ENCODE measurements at regions not wholly inside any gene's neighbourhood (a gene's known extent, or its start where the extent isn't known, plus 50 kb on each side); places are given as distances from the start of the nearest gene placed in this dataset.

- H3K4me1 ChIP-seq, result peaks cover 11% of the 10 kb centered on the region
- WGBS, result 69% methylated on average over 4 of the region's 4 CpGs
- H3K27ac ChIP-seq, result no peak overlapping the region
- DNase-seq (ENCODE audit: low spot score in 2 of 2), result no peak
- H3K36me3 ChIP-seq, result no peaks in the 10 kb centered on the region
- H3K4me3 ChIP-seq, result no peak overlapping the region
- H3K27me3 ChIP-seq, result no peaks in the 10 kb centered on the region
- TF ChIP-seq POLR2AphosphoS5 (IDR thresholded peaks at IDR 0.05) (no peak), EP300 (IDR thresholded peaks at IDR 0.05) (no peak), POLR2A (IDR thresholded peaks at IDR 0.05) (no peak)
- TF ChIP-seq, protein P1, sequence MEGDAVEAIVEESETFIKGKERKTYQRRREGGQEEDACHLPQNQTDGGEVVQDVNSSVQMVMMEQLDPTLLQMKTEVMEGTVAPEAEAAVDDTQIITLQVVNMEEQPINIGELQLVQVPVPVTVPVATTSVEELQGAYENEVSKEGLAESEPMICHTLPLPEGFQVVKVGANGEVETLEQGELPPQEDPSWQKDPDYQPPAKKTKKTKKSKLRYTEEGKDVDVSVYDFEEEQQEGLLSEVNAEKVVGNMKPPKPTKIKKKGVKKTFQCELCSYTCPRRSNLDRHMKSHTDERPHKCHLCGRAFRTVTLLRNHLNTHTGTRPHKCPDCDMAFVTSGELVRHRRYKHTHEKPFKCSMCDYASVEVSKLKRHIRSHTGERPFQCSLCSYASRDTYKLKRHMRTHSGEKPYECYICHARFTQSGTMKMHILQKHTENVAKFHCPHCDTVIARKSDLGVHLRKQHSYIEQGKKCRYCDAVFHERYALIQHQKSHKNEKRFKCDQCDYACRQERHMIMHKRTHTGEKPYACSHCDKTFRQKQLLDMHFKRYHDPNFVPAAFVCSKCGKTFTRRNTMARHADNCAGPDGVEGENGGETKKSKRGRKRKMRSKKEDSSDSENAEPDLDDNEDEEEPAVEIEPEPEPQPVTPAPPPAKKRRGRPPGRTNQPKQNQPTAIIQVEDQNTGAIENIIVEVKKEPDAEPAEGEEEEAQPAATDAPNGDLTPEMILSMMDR (IDR thresholded peaks at IDR 0.05), result no peak
- H3K9me3 ChIP-seq, result no peaks in the 10 kb centered on the region
Observed at GRCh38 chr2:65922030-65922429, 489.6 kb upstream of the SPRED2 start.

- Histone ChIP-seq H3K36me3 (no peaks in the 10 kb centered on the region), H3K27ac (no peak overlapping the region), H3K9me3 (no peaks in the 10 kb centered on the region), H3K4me1 (peaks cover 11% of the 10 kb centered on the region), H3K4me3 (no peak overlapping the region), H3K27me3 (no peaks in the 10 kb centered on the region)
- TF ChIP-seq POLR2AphosphoS5 (IDR thresholded peaks at IDR 0.05), result no peak
- DNase-seq (ENCODE audit: low spot score in 2 of 2), result no peak
Observed at GRCh38 chr2:65921116-65921515, 488.7 kb upstream of the SPRED2 start.

DNA sequence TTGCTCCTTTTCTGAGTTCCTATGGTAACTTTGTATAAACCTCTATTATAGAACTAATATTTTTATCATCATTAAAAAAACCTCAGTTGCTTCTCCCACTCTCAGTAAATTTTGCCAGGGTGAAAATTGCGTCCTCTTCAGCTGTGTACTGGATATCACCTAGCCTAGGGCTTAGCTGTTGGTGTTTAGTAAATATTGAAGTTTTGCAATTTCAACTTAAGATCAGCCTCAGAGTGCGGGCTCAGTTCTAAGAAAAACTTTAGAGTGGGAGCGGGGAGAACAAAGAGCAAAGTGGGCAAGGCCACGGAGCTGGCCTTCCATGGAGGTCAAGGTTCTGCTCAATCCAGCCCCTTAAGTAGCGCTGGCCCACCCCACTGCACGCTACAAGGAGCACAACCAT is 488.3 kb upstream of the SPRED2 start:
- WGBS, result 92% methylated on average over 6 of the region's 6 CpGs
- Histone ChIP-seq H3K4me1 (peaks cover 11% of the 10 kb centered on the region), H3K27me3 (no peaks in the 10 kb centered on the region), H3K27ac (no peak overlapping the region), H3K9me3 (no peaks in the 10 kb centered on the region), H3K4me3 (no peak overlapping the region), H3K36me3 (no peaks in the 10 kb centered on the region)
- no peak for DNase-seq (ENCODE audit: low spot score in 2 of 2)
- TF ChIP-seq EP300 (IDR thresholded peaks at IDR 0.05), result no peak
- TF ChIP-seq, protein P1 (IDR thresholded peaks at IDR 0.05), result no peak
- TF ChIP-seq POLR2AphosphoS5 (IDR thresholded peaks at IDR 0.05), result no peak
- TF ChIP-seq POLR2A (IDR thresholded peaks at IDR 0.05), result no peak

DNA sequence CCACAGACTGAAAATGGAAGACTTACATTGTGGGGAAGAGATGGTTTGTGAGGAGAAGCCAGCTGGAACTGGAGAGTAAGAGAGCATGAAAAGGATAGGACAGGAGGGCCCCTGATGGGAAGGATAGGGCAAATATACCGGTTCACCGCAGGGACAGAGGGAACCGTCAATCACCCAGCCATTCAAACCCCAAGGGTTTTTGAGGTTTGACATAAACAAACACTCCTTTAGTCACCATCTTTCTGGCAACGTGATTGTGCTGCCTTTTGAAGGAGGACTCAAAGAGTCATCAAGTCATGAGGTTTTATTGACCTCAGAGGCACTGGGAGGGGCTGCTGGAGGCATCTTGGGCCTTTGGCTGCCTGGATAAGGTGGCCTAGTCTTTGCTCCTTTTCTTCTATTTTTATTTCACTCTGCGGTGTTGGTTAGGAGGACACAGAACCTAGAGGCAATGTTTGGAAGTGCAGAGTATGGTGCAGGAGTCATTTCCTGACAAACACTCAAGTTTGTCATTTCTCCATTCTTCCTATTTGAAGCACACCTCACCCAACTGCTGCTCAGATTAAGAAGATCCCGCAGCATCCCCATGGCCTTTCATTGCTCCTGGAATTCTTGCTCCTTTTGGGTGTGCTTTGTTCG is 487.3 kb upstream of the SPRED2 start:
- no peak for TF ChIP-seq POLR2AphosphoS5 (IDR thresholded peaks at IDR 0.05)
- no peak for TF ChIP-seq POLR2A (IDR thresholded peaks at IDR 0.05)
- no peak for TF ChIP-seq EP300 (IDR thresholded peaks at IDR 0.05)
- TF ChIP-seq, protein P1 (IDR thresholded peaks at IDR 0.05), result no peak
- no peaks in the 10 kb centered on the region for H3K36me3 ChIP-seq
- peaks cover 11% of the 10 kb centered on the region for H3K4me1 ChIP-seq
- no peak for DNase-seq (ENCODE audit: low spot score in 2 of 2)
- no peak overlapping the region for H3K27ac ChIP-seq
- no peak overlapping the region for H3K4me3 ChIP-seq
- WGBS, result 72% methylated on average over 7 of the region's 7 CpGs
- no peaks in the 10 kb centered on the region for H3K27me3 ChIP-seq
- no peaks in the 10 kb centered on the region for H3K9me3 ChIP-seq

DNA sequence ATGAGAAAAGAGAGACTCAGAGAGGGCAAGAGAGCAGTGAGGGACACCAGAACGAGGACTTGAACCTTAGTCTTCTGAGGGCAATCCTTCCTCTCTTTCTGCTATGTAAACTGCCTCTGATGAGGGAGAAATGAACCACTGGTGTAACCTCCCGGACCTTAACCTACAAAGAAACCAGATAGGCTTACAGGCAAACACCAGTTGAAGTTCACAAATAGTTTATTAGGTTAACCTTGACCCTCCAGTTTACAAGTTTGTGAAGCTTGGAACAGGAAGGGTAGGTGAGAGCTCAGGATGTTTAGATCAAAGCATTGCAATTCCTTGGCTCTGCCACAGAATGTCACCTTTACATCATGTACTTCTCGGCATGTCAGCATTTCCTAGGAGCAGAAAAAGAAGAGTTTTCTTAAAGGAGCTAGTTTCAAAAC is 486.4 kb upstream of the SPRED2 start:
- Histone ChIP-seq H3K4me3 (no peak overlapping the region), H3K27ac (no peak overlapping the region), H3K27me3 (no peaks in the 10 kb centered on the region), H3K9me3 (no peaks in the 10 kb centered on the region), H3K4me1 (peaks cover 11% of the 10 kb centered on the region), H3K36me3 (no peaks in the 10 kb centered on the region)
- TF ChIP-seq POLR2AphosphoS5 (IDR thresholded peaks at IDR 0.05), result no peak
- TF ChIP-seq, protein P1 (IDR thresholded peaks at IDR 0.05), result no peak
- 72% methylated on average over 3 of the region's 3 CpGs for WGBS
- no peak for DNase-seq (ENCODE audit: low spot score in 2 of 2)

- H3K4me1 ChIP-seq, result peaks cover 10% of the 10 kb centered on the region
- no peak overlapping the region for H3K27ac ChIP-seq
Observed at GRCh38 chr2:65917986-65918385, 485.6 kb upstream of the SPRED2 start.

More at GRCh38 chr2:65917986-65918385, 485.6 kb upstream of the SPRED2 start:
- TF ChIP-seq POLR2AphosphoS5 (IDR thresholded peaks at IDR 0.05) (no peak), POLR2A (IDR thresholded peaks at IDR 0.05) (no peak), EP300 (IDR thresholded peaks at IDR 0.05) (no peak)
- TF ChIP-seq, protein P1 (IDR thresholded peaks at IDR 0.05), result no peak
- no peak overlapping the region for H3K4me3 ChIP-seq
- H3K36me3 ChIP-seq, result no peaks in the 10 kb centered on the region
- no peak for DNase-seq (ENCODE audit: low spot score in 2 of 2)
- H3K27me3 ChIP-seq, result no peaks in the 10 kb centered on the region
- WGBS, result 73% methylated on average over 2 of the region's 2 CpGs
- H3K9me3 ChIP-seq, result no peaks in the 10 kb centered on the region

Measured in suprapubic skin (tissue), 4 donors.